IMR-90 (cell line): ENCODE measurements at regions not wholly inside any gene's neighbourhood (a gene's known extent, or its start where the extent isn't known, plus 50 kb on each side); places are given as distances from the start of the nearest gene placed in this dataset.

Source experiments
- ATAC-seq: fragments of 200-7000 bp; cut with Tn5 transposase; 2 replicates; pipeline ENCODE4 v1.9.1; 2020; ENCODE audit warnings: low read depth, mild to moderate bottlenecking, moderate library complexity
- BruUV-seq: library from RNA; stranded (reverse); fragments of 400-500 nt; replicated peaks from 2 replicates; lab custom pipeline; 2021; lab: Mats Ljungman, UMichigan
- CTCF ChIA-PET: fragments of 300-600 bp; formaldehyde crosslinking; extraction: SDS; loops from one replicate; lab custom pipeline; 2021; ENCODE audit warnings: antibody characterized with exemption; lab: Yijun Ruan, JAX
- POLR2A ChIA-PET: fragments of 300-600 bp; sonication (Branson Sonifier 250); formaldehyde crosslinking; loops from one replicate; lab custom pipeline; 2022; ENCODE audit warnings: antibody characterized with exemption; ENCODE audit not compliant: unreplicated experiment; lab: Charles Lee
- DNase-seq: peaks from one replicate; pipeline ENCODE4 v3.0.0; 2013
- H2AFZ ChIP-seq: replicated peaks from 2 replicates; pipeline ENCODE3; 2013; ENCODE audit warnings: low read length, mild to moderate bottlenecking; ENCODE audit not compliant: poor library complexity
- H2AK5ac ChIP-seq: 2 replicates; pipeline ENCODE4 v1.6.1; 2013; ENCODE audit warnings: low read depth, low read length, inconsistent platforms
- H2AK9ac ChIP-seq: replicated peaks from 2 replicates; pipeline ENCODE3; 2013; ENCODE audit warnings: mild to moderate bottlenecking, low read depth, low read length, moderate library complexity; ENCODE audit not compliant: poor library complexity
- H2BK120ac ChIP-seq: 2 replicates; pipeline ENCODE4 v1.6.1; 2013; ENCODE audit warnings: low read depth, low read length, inconsistent platforms
- H2BK15ac ChIP-seq: 3 replicates; pipeline ENCODE4 v1.6.1; 2013; ENCODE audit warnings: low read depth, low read length, inconsistent platforms
- H2BK20ac ChIP-seq: 2 replicates; pipeline ENCODE4 v1.6.1; 2013; ENCODE audit warnings: low read depth, mild to moderate bottlenecking, inconsistent platforms, low read length, moderate library complexity
- H2BK5ac ChIP-seq: 2 replicates; pipeline ENCODE4 v1.6.1; 2013; ENCODE audit warnings: mild to moderate bottlenecking, low read depth, low read length, inconsistent platforms; ENCODE audit not compliant: poor library complexity, severe bottlenecking
- H3K14ac ChIP-seq: replicated peaks from 2 replicates; pipeline ENCODE4 v1.6.1; 2013; ENCODE audit warnings: low read depth, low read length, inconsistent platforms
- H3K18ac ChIP-seq: 2 replicates; pipeline ENCODE4 v1.6.1; 2013; ENCODE audit warnings: low read depth, low read length, control low read depth
- H3K23ac ChIP-seq: 2 replicates; pipeline ENCODE4 v1.6.1; 2013; ENCODE audit warnings: low read depth, low read length, inconsistent platforms
- H3K27ac ChIP-seq: 2 replicates; pipeline ENCODE4 v1.5.1; 2013; ENCODE audit warnings: mild to moderate bottlenecking, control low read depth, low read length; ENCODE audit not compliant: insufficient read depth
- H3K27me3 ChIP-seq: 2 replicates; pipeline ENCODE4 v1.6.1; 2013; ENCODE audit warnings: low read length; ENCODE audit not compliant: control insufficient read depth, insufficient read depth
- H3K36me3 ChIP-seq: 2 replicates; pipeline ENCODE4 v1.6.1; 2013; ENCODE audit warnings: low read length, mixed read lengths; ENCODE audit not compliant: control insufficient read depth, insufficient read depth
- H3K4ac ChIP-seq: 2 replicates; pipeline ENCODE4 v1.6.1; 2013; ENCODE audit warnings: low read depth, low read length, inconsistent platforms
- H3K4me1 ChIP-seq: 2 replicates; pipeline ENCODE4 v1.6.1; 2013; ENCODE audit warnings: low read length, mixed read lengths; ENCODE audit not compliant: control insufficient read depth, insufficient read depth
- H3K4me2 ChIP-seq: 2 replicates; pipeline ENCODE4 v1.6.1; 2013; ENCODE audit warnings: low read depth, mild to moderate bottlenecking, control low read depth, low read length, moderate library complexity
- H3K4me3 ChIP-seq: 2 replicates; pipeline ENCODE4 v1.5.1; 2013; ENCODE audit warnings: low read depth, mild to moderate bottlenecking, control low read depth, low read length, moderate library complexity; ENCODE audit not compliant: insufficient read depth
- H3K56ac ChIP-seq: 2 replicates; pipeline ENCODE4 v1.6.1; 2013; ENCODE audit warnings: low read length, inconsistent platforms; ENCODE audit not compliant: insufficient read depth; ENCODE audit errors: extremely low read depth
- H3K79me1 ChIP-seq, 2 experiments: 2 replicates each; pipeline ENCODE4 v1.6.1; 2013; ENCODE audit warnings: low read length in 2 of 2, inconsistent platforms in 1 of 2, low read depth in 1 of 2
- H3K9ac ChIP-seq: 2 replicates; pipeline ENCODE4 v1.6.1; 2013; ENCODE audit warnings: low read depth, low read length, control low read depth
- H3K9me1 ChIP-seq: 2 replicates; pipeline ENCODE4 v1.6.1; 2013; ENCODE audit warnings: low read length, inconsistent platforms; ENCODE audit not compliant: insufficient read depth
- H3K9me3 ChIP-seq: 2 replicates; pipeline ENCODE4 v1.6.1; 2013; ENCODE audit warnings: low read length; ENCODE audit not compliant: control insufficient read depth, insufficient read depth
- H4K20me1 ChIP-seq: 2 replicates; pipeline ENCODE4 v1.6.1; 2013; ENCODE audit warnings: low read length, inconsistent platforms; ENCODE audit not compliant: insufficient read depth
- H4K5ac ChIP-seq: 2 replicates; pipeline ENCODE4 v1.6.1; 2013; ENCODE audit warnings: mild to moderate bottlenecking, low read depth, low read length, control low read depth
- H4K8ac ChIP-seq, 2 experiments: 2 replicates each; pipeline ENCODE4 v1.6.1; 2013; ENCODE audit warnings: low read depth in 2 of 2, low read length in 2 of 2, control low read depth in 1 of 2, inconsistent platforms in 1 of 2
- H4K91ac ChIP-seq: 2 replicates; pipeline ENCODE4 v1.6.1; 2013; ENCODE audit warnings: low read depth, low read length, inconsistent platforms; ENCODE audit not compliant: insufficient read depth
- NFE2L2 ChIP-seq: fragments of 150-350 bp; IDR thresholded peaks from 2 replicates; pipeline ENCODE4 v1.6.1; 2016; ENCODE audit warnings: low read depth, mild to moderate bottlenecking, low read length
- WGBS, 2 experiments: methylation state at CpG; one replicate each; pipeline versions ENCODE4 v1.1.5 to v1.1.7; 2013; ENCODE audit warnings: missing lambda C conversion rate in 2 of 2; ENCODE audit not compliant: insufficient read length in 1 of 2; ENCODE audit errors: extremely low coverage in 2 of 2; 5-methylcytosine and 5-hydroxymethylcytosine counted together
- dilution Hi-C: fragments of 300-500 bp; cut with HindIII; formaldehyde crosslinking; loops from one replicate; pipeline ENCODE4 v1.14.3; 2018; ENCODE audit warnings: low sequenced_read_pairs; ENCODE audit not compliant: unreplicated experiment
- in situ Hi-C: fragments of 300-500 bp; cut with MboI; formaldehyde crosslinking; loops from 3 replicates; pipeline ENCODE4 v1.14.3; 2019; ENCODE audit warnings: low sequenced_read_pairs, inconsistent platforms, mixed read lengths
- intact Hi-C: fragments of 100-400 bp; cut with micrococcal nuclease; formaldehyde crosslinking; loops from 2 replicates; pipeline ENCODE4 v1.10.0; 2022
- TF ChIP-seq, protein P1 (sequence below): fragments of 150-350 bp; IDR thresholded peaks from 2 replicates; pipeline ENCODE4 v1.6.1; 2016; ENCODE audit warnings: low read depth, mild to moderate bottlenecking, low read length, moderate library complexity, borderline replicate concordance

DNA sequence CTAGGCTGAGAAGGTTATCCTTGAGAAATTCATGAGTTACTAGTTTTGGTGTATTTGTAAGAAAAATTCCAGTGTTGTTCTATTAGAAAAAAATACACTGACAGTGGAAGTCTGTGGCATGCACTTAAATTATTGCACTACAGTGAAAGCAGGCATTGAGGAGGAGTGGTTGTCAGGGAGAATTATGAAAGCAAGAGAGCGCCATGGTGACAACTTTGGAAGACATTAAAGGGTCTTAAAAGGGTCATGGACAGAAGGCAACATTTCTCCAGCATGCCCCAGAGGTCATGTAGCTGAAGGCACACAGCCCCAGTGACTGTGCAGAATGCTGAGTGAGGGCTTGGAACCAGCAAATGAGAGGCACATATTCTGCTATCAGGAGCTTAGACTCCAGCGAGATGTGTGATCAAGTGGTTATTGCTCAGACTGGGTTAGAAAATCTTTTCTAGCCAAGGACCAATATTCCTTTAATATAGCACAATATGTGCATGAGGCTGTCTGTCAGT, 292.7 kb downstream of the OLFM4 start:
- Histone ChIP-seq H4K20me1 (no peaks in the 10 kb centered on the region), H3K9me3 (peaks cover 9% of the 10 kb centered on the region), H3K14ac (no peak overlapping the region), H2BK120ac (no peak overlapping the region), H3K27me3 (no peaks in the 10 kb centered on the region), H2BK15ac (no peak overlapping the region), H3K4me3 (no peak overlapping the region), H2BK20ac (no peak overlapping the region), H3K4me2 (no peak overlapping the region), H3K79me1 (no peaks in the 10 kb centered on the region), H2AFZ (no peak overlapping the region), H4K8ac (no peak overlapping the region), H4K91ac (no peak overlapping the region), H3K4ac (no peak overlapping the region), H3K23ac (no peak overlapping the region), H2AK5ac (no peak overlapping the region), H3K4me1 (no peaks in the 10 kb centered on the region), H2BK5ac (no peak overlapping the region), H3K9me1 (no peaks in the 10 kb centered on the region), H3K36me3 (no peaks in the 10 kb centered on the region), H3K27ac (no peak overlapping the region), H2AK9ac (no peak overlapping the region), H3K56ac (no peak overlapping the region), H3K18ac (no peak overlapping the region), H4K5ac (no peak overlapping the region), H3K9ac (no peak overlapping the region)
- dilution Hi-C loops = no loop called here
- ChIA-PET CTCF (no interaction called here), POLR2A (no interaction called here)
- no peak for ATAC-seq
- no peak for DNase-seq
- TF ChIP-seq, protein P1, sequence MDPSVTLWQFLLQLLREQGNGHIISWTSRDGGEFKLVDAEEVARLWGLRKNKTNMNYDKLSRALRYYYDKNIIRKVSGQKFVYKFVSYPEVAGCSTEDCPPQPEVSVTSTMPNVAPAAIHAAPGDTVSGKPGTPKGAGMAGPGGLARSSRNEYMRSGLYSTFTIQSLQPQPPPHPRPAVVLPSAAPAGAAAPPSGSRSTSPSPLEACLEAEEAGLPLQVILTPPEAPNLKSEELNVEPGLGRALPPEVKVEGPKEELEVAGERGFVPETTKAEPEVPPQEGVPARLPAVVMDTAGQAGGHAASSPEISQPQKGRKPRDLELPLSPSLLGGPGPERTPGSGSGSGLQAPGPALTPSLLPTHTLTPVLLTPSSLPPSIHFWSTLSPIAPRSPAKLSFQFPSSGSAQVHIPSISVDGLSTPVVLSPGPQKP = no peak
- TF ChIP-seq NFE2L2 = no peak
- 0% methylated on average over 1 of the region's 2 CpGs; no CpG with 5 or more reads in 1 of the 2 experiments for WGBS, 2 experiments
- intact Hi-C loops = no loop called here
- in situ Hi-C loops = no loop called here
- no TSS peak for BruUV-seq
